ENCODE measurements at regions not wholly inside any gene's neighbourhood (a gene's known extent, or its start where the extent isn't known, plus 50 kb on each side); places are given as distances from the start of the nearest gene placed in this dataset.
"Not testable (repeated sequence)": the region's sequence is repeated elsewhere in the genome, so short reads cannot be mapped to it uniquely, and the experiment has no call there.

GRCh38 chr14:80017795-80018194 lies 193.5 kb downstream of the DIO2 start:
- Histone ChIP-seq H3K36me3 (no peaks in the 10 kb centered on the region), H3K27me3 (no peaks in the 10 kb centered on the region), H3K4me1 (no peaks in the 10 kb centered on the region), H3K4me3 (no peak overlapping the region), H3K9me3 (replicated peaks) (no peaks in the 10 kb centered on the region), H3K27ac (no peak overlapping the region)
- DNase-seq: no peak

GRCh38 chr14:80010245-80010644 lies 201.1 kb downstream of the DIO2 start:
- not testable (repeated sequence) for H3K27ac ChIP-seq; DNase-seq; H3K27me3 ChIP-seq; H3K4me1 ChIP-seq; H3K36me3 ChIP-seq; H3K9me3 ChIP-seq (replicated peaks); H3K4me3 ChIP-seq

GRCh38 chr14:80005561-80005960 lies 205.7 kb downstream of the DIO2 start:
- Histone ChIP-seq H3K4me3 (no peak overlapping the region), H3K4me1 (no peaks in the 10 kb centered on the region), H3K36me3 (no peaks in the 10 kb centered on the region), H3K9me3 (replicated peaks) (no peaks in the 10 kb centered on the region), H3K27me3 (no peaks in the 10 kb centered on the region), H3K27ac (no peak overlapping the region)
- no peak for DNase-seq

GRCh38 chr14:80004871-80005270 lies 206.4 kb downstream of the DIO2 start:
- H3K36me3 ChIP-seq: no peaks in the 10 kb centered on the region
- H3K4me1 ChIP-seq: no peaks in the 10 kb centered on the region
- H3K4me3 ChIP-seq: no peak overlapping the region
- H3K9me3 ChIP-seq (replicated peaks): no peaks in the 10 kb centered on the region
- H3K27me3 ChIP-seq: no peaks in the 10 kb centered on the region
- no peak overlapping the region for H3K27ac ChIP-seq
- DNase-seq: no peak

GRCh38 chr14:80003138-80003537 lies 208.2 kb downstream of the DIO2 start:
- Histone ChIP-seq H3K36me3 (no peaks in the 10 kb centered on the region), H3K27ac (no peak overlapping the region)

GRCh38 chr14:79997509-79998208 lies 213.6 kb downstream of the DIO2 start:
- DNase-seq: no peak
- Histone ChIP-seq H3K27ac (no peak overlapping the region), H3K36me3 (no peaks in the 10 kb centered on the region)

More at GRCh38 chr14:80003138-80003537, 208.2 kb downstream of the DIO2 start:
- Histone ChIP-seq H3K27me3 (no peaks in the 10 kb centered on the region), H3K9me3 (replicated peaks) (no peaks in the 10 kb centered on the region), H3K4me1 (no peaks in the 10 kb centered on the region), H3K4me3 (no peak overlapping the region)
- no peak for DNase-seq

GRCh38 chr14:79992407-79993198 lies 218.7 kb downstream of the DIO2 start:
- Histone ChIP-seq H3K36me3 (no peaks in the 10 kb centered on the region), H3K27me3 (no peaks in the 10 kb centered on the region), H3K27ac (no peak overlapping the region), H3K4me3 (no peak overlapping the region), H3K9me3 (replicated peaks) (no peaks in the 10 kb centered on the region), H3K4me1 (no peaks in the 10 kb centered on the region)
- DNase-seq: no peak

More at GRCh38 chr14:79997509-79998208, 213.6 kb downstream of the DIO2 start:
- Histone ChIP-seq H3K4me3 (no peak overlapping the region), H3K4me1 (no peaks in the 10 kb centered on the region), H3K27me3 (no peaks in the 10 kb centered on the region), H3K9me3 (replicated peaks) (no peaks in the 10 kb centered on the region)

GRCh38 chr14:79991866-79992265 lies 219.4 kb downstream of the DIO2 start:
- Histone ChIP-seq H3K36me3 (no peaks in the 10 kb centered on the region), H3K27me3 (no peaks in the 10 kb centered on the region), H3K4me1 (no peaks in the 10 kb centered on the region), H3K4me3 (no peak overlapping the region), H3K9me3 (replicated peaks) (no peaks in the 10 kb centered on the region), H3K27ac (no peak overlapping the region)
- no peak for DNase-seq

- Histone ChIP-seq H3K4me3 (no peak overlapping the region), H3K9me3 (replicated peaks) (no peaks in the 10 kb centered on the region), H3K36me3 (no peaks in the 10 kb centered on the region), H3K27me3 (no peaks in the 10 kb centered on the region), H3K27ac (no peak overlapping the region), H3K4me1 (no peaks in the 10 kb centered on the region)
- no peak for DNase-seq
Measured at GRCh38 chr14:79989990-79990389, 221.3 kb downstream of the DIO2 start.

GRCh38 chr14:79986251-79986650 lies 225.1 kb downstream of the DIO2 start:
- Histone ChIP-seq H3K4me3 (no peak overlapping the region), H3K27ac (no peak overlapping the region), H3K9me3 (replicated peaks) (no peaks in the 10 kb centered on the region), H3K27me3 (no peaks in the 10 kb centered on the region), H3K4me1 (no peaks in the 10 kb centered on the region), H3K36me3 (no peaks in the 10 kb centered on the region)
- peak in 1 of 2 experiments; percentile 3 for DNase-seq

GRCh38 chr14:79972230-79972629 lies 239.1 kb downstream of the DIO2 start:
- no peak overlapping the region for H3K27ac ChIP-seq
- H3K36me3 ChIP-seq: no peaks in the 10 kb centered on the region
- H3K4me1 ChIP-seq: no peaks in the 10 kb centered on the region
- no peak overlapping the region for H3K4me3 ChIP-seq
- no peak for DNase-seq
- no peaks in the 10 kb centered on the region for H3K9me3 ChIP-seq (replicated peaks)
- H3K27me3 ChIP-seq: no peaks in the 10 kb centered on the region

- DNase-seq: no peak
- Histone ChIP-seq H3K27ac (no peak overlapping the region), H3K36me3 (no peaks in the 10 kb centered on the region)
Measured at GRCh38 chr14:79971330-79971729, 240.0 kb downstream of the DIO2 start.

GRCh38 chr14:79967453-79967852 lies 243.9 kb downstream of the DIO2 start:
- H3K36me3 ChIP-seq: no peaks in the 10 kb centered on the region
- no peak overlapping the region for H3K27ac ChIP-seq
- DNase-seq: no peak

More at GRCh38 chr14:79971330-79971729, 240.0 kb downstream of the DIO2 start:
- Histone ChIP-seq H3K4me3 (no peak overlapping the region), H3K9me3 (replicated peaks) (no peaks in the 10 kb centered on the region), H3K27me3 (no peaks in the 10 kb centered on the region), H3K4me1 (no peaks in the 10 kb centered on the region)

GRCh38 chr14:79967001-79967400 lies 244.3 kb downstream of the DIO2 start:
- no peaks in the 10 kb centered on the region for H3K4me1 ChIP-seq
- H3K27ac ChIP-seq: no peak overlapping the region
- no peaks in the 10 kb centered on the region for H3K36me3 ChIP-seq
- no peak overlapping the region for H3K4me3 ChIP-seq
- no peaks in the 10 kb centered on the region for H3K27me3 ChIP-seq
- no peaks in the 10 kb centered on the region for H3K9me3 ChIP-seq (replicated peaks)
- DNase-seq: no peak

More at GRCh38 chr14:79967453-79967852, 243.9 kb downstream of the DIO2 start:
- Histone ChIP-seq H3K4me1 (no peaks in the 10 kb centered on the region), H3K27me3 (no peaks in the 10 kb centered on the region), H3K4me3 (no peak overlapping the region), H3K9me3 (replicated peaks) (no peaks in the 10 kb centered on the region)

GRCh38 chr14:79965896-79966295 lies 245.4 kb downstream of the DIO2 start:
- H3K27ac ChIP-seq: no peak overlapping the region
- H3K4me1 ChIP-seq: no peaks in the 10 kb centered on the region
- DNase-seq: no peak
- no peaks in the 10 kb centered on the region for H3K9me3 ChIP-seq (replicated peaks)
- H3K36me3 ChIP-seq: no peaks in the 10 kb centered on the region
- no peaks in the 10 kb centered on the region for H3K27me3 ChIP-seq
- H3K4me3 ChIP-seq: no peak overlapping the region
